IPS-20b (cell line): ENCODE measurements at regions not wholly inside any gene's neighbourhood (a gene's known extent, or its start where the extent isn't known, plus 50 kb on each side); places are given as distances from the start of the nearest gene placed in this dataset.
"Not testable (repeated sequence)": the region's sequence is repeated elsewhere in the genome, so short reads cannot be mapped to it uniquely, and the experiment has no call there.

Experiments used
- H3K27ac ChIP-seq: one replicate; pipeline ENCODE4 v1.5.1; 2013; ENCODE audit warnings: low read length
- H3K27me3 ChIP-seq: 2 replicates; pipeline ENCODE4 v1.6.1; 2013; ENCODE audit warnings: mild to moderate bottlenecking, low read length, inconsistent platforms; ENCODE audit not compliant: insufficient read depth
- H3K36me3 ChIP-seq: 2 replicates; pipeline ENCODE4 v1.6.1; 2013; ENCODE audit warnings: low read depth, mild to moderate bottlenecking, inconsistent platforms, low read length, moderate library complexity; ENCODE audit not compliant: insufficient read depth
- H3K4me1 ChIP-seq: 2 replicates; pipeline ENCODE4 v1.6.1; 2013; ENCODE audit warnings: mild to moderate bottlenecking, control low read depth, inconsistent platforms, low read length, moderate library complexity; ENCODE audit not compliant: insufficient read depth
- H3K4me3 ChIP-seq: 2 replicates; pipeline ENCODE4 v1.5.1; 2013; ENCODE audit warnings: mild to moderate bottlenecking, low read length, inconsistent platforms
- H3K9ac ChIP-seq: 2 replicates; pipeline ENCODE4 v1.6.1; 2013; ENCODE audit warnings: low read depth, mild to moderate bottlenecking, inconsistent platforms, low read length, moderate library complexity
- H3K9me3 ChIP-seq: 2 replicates; pipeline ENCODE4 v1.6.1; 2013; ENCODE audit warnings: mild to moderate bottlenecking, low read depth, low read length, inconsistent platforms; ENCODE audit not compliant: insufficient read depth

DNA sequence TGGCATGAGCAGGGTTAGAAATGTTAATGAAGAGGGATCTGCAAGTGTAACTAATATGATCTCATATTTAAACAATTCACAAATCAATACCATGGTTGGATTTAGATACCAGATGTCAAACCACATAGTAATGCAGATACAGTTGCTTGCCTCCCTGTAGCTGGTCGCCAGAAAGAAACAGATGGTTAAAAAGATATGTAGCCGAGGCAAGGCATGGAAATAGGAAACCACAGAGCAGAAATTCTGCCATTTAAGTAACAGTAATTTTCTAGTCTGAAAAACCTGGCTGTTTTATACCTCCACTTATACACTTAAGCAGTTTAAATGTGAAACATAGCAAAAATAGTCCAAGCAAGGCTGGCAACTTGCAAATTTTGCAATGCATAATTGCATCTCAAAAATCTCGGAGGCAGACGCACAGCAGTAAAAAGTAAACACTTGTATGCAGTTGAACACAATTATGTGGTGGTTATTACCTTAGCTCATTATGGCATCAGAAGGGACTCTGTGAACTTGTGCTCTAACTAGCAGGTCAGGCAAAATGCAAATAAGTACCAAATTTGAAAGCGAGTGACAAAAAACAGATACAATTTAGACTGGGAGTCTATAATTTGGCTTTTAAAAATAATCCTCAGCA lies 126.8 kb downstream of the NAA11 start:
- no peak overlapping the region for H3K4me3 ChIP-seq

GRCh38 chr4:79197275-79198009 lies 128.4 kb downstream of the NAA11 start:
- Histone ChIP-seq H3K36me3 (no peaks in the 10 kb centered on the region), H3K9me3 (no peaks in the 10 kb centered on the region), H3K27ac (no peak overlapping the region), H3K27me3 (no peaks in the 10 kb centered on the region), H3K4me1 (peaks cover 13% of the 10 kb centered on the region), H3K9ac (no peak overlapping the region), H3K4me3 (no peak overlapping the region)

More for the DNA sequence above, 126.8 kb downstream of the NAA11 start:
- Histone ChIP-seq H3K9ac (no peak overlapping the region), H3K4me1 (peaks cover 13% of the 10 kb centered on the region), H3K27ac (no peak overlapping the region), H3K36me3 (no peaks in the 10 kb centered on the region), H3K9me3 (no peaks in the 10 kb centered on the region), H3K27me3 (no peaks in the 10 kb centered on the region)

DNA sequence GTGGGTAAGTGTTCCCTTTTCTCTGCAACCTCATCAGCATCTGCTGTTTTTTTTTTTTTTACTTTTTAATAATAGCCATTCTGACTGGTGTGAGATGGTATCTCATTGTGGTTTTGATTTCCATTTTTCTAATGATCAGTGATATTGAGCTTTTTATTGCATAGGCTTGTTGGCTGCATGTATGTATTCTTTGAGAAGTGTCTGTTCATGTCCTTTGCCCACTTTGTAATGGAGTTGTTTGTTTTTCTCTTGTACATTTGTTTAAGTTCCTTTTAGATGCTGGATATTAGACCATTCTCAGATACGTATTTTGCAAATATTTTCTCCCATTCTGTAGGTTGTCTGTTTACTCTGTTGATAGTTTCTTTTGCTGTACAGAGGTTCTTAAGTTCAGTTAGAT lies 134.6 kb downstream of the NAA11 start:
- H3K36me3 ChIP-seq, H3K4me3 ChIP-seq, H3K4me1 ChIP-seq, H3K9me3 ChIP-seq, H3K27me3 ChIP-seq, H3K9ac ChIP-seq, H3K27ac ChIP-seq: not testable (repeated sequence)

GRCh38 chr4:79185526-79186045 lies 140.3 kb downstream of the NAA11 start:
- no peak overlapping the region for H3K4me3 ChIP-seq
- no peaks in the 10 kb centered on the region for H3K9me3 ChIP-seq
- no peaks in the 10 kb centered on the region for H3K4me1 ChIP-seq
- H3K36me3 ChIP-seq = no peaks in the 10 kb centered on the region
- H3K27me3 ChIP-seq = no peaks in the 10 kb centered on the region
- H3K9ac ChIP-seq = no peak overlapping the region
- H3K27ac ChIP-seq = no peak overlapping the region

- no peak overlapping the region for H3K4me3 ChIP-seq
- H3K27ac ChIP-seq = no peak overlapping the region
- H3K9me3 ChIP-seq = no peaks in the 10 kb centered on the region
- H3K4me1 ChIP-seq = no peaks in the 10 kb centered on the region
- H3K27me3 ChIP-seq = no peaks in the 10 kb centered on the region
- no peaks in the 10 kb centered on the region for H3K36me3 ChIP-seq
- H3K9ac ChIP-seq = no peak overlapping the region
These were observed 141.4 kb downstream of the NAA11 start for GRCh38 chr4:79184476-79184875.

GRCh38 chr4:79182209-79182608 lies 143.7 kb downstream of the NAA11 start:
- H3K9ac ChIP-seq = no peak overlapping the region
- H3K27ac ChIP-seq = no peak overlapping the region
- H3K4me1 ChIP-seq = no peaks in the 10 kb centered on the region
- H3K4me3 ChIP-seq = no peak overlapping the region
- no peaks in the 10 kb centered on the region for H3K9me3 ChIP-seq
- H3K36me3 ChIP-seq = no peaks in the 10 kb centered on the region
- no peaks in the 10 kb centered on the region for H3K27me3 ChIP-seq

DNA sequence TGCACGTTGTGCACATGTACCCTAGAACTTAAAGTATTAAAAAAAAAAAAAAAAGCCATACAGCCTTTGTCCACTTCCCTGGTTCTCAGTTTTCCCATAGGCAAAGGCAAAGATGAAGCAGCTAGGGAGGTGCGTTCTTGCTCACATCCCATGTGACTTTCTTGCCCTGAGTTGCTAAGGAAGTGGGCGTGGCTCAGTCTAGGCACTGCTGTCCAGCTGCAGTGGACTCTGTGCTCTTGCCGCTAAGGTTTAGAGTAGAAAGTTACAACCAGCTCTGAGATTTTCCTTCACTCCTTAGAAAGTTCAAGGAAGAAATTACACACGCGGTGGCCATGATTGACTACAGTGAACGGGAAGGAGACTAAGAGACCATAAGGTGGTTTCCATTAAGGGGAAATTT lies 144.7 kb downstream of the NAA11 start:
- H3K36me3 ChIP-seq = no peaks in the 10 kb centered on the region
- H3K4me3 ChIP-seq = no peak overlapping the region
- no peaks in the 10 kb centered on the region for H3K9me3 ChIP-seq
- H3K27ac ChIP-seq = no peak overlapping the region
- no peaks in the 10 kb centered on the region for H3K27me3 ChIP-seq
- H3K4me1 ChIP-seq = no peaks in the 10 kb centered on the region
- no peak overlapping the region for H3K9ac ChIP-seq

DNA sequence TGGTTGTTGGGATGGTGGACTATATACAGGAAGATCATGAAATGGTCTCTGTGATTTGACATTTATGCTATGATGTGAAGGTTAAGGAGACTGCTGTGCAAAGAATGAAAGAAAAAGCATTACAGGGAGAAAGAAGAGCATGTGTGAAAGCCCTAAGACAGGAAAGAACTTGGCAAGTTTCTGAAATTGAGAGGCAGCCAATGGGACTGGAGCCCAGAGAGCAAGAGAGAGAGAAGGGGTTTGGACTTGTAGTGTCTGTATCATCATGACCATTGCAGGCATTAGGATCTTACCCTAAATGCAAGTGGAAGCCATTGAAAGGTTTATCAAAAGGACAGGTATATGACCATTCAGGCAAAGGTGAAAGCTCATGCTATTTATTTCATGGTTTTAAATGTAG lies 147.1 kb downstream of the NAA11 start:
- H3K27me3 ChIP-seq = no peaks in the 10 kb centered on the region
- no peak overlapping the region for H3K4me3 ChIP-seq
- no peaks in the 10 kb centered on the region for H3K4me1 ChIP-seq
- no peaks in the 10 kb centered on the region for H3K9me3 ChIP-seq
- H3K9ac ChIP-seq = no peak overlapping the region
- H3K27ac ChIP-seq = no peak overlapping the region
- no peaks in the 10 kb centered on the region for H3K36me3 ChIP-seq

- Histone ChIP-seq H3K27ac (no peak overlapping the region), H3K4me1 (no peaks in the 10 kb centered on the region), H3K36me3 (no peaks in the 10 kb centered on the region), H3K9me3 (no peaks in the 10 kb centered on the region), H3K9ac (no peak overlapping the region), H3K4me3 (no peak overlapping the region), H3K27me3 (no peaks in the 10 kb centered on the region)
These were observed 148.5 kb downstream of the NAA11 start for GRCh38 chr4:79177388-79177787.

DNA sequence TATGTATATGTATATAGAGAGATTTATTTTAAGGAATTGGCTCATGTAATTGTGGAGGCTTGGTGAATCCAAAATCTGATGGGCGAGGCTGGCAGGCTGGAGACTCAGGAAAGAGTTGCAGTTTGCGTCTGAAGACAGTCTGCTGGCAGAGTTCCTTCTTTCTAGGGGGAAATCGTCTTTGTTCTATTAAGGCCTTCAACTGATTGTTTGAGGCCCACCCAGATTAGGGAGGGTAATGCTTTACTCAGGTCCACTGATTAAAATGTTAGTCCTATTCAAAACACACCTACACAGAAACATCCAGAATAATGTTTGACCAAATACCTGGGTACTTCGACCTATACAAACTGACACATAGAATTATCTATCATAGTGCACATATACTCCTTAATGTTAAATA lies 149.5 kb downstream of the NAA11 start:
- H3K27ac ChIP-seq = no peak overlapping the region
- no peak overlapping the region for H3K4me3 ChIP-seq
- H3K27me3 ChIP-seq = no peaks in the 10 kb centered on the region
- H3K9ac ChIP-seq = no peak overlapping the region
- H3K9me3 ChIP-seq = no peaks in the 10 kb centered on the region
- no peaks in the 10 kb centered on the region for H3K4me1 ChIP-seq
- H3K36me3 ChIP-seq = no peaks in the 10 kb centered on the region

DNA sequence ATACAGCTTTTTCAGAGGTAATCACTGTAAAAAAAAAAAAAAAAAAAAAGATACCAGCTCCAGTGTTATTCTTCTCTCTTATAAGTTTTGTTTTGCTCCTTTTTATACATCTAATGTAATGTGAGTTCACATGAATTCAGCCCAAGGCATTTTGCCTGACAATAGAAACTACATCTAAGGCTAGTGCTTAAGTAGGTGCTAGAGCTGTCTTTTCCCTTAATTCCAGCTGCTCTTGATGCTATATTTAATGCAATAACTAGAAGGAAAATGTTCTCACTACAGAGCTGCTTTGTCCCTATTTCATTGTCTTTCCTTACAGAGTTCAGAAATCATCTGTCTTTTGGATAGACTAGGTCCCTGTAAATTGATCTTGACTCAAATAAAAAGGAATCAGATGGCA lies 150.1 kb downstream of the NAA11 start:
- no peaks in the 10 kb centered on the region for H3K36me3 ChIP-seq
- no peaks in the 10 kb centered on the region for H3K9me3 ChIP-seq
- no peak overlapping the region for H3K9ac ChIP-seq
- no peak overlapping the region for H3K4me3 ChIP-seq
- H3K4me1 ChIP-seq = no peaks in the 10 kb centered on the region
- no peak overlapping the region for H3K27ac ChIP-seq
- no peaks in the 10 kb centered on the region for H3K27me3 ChIP-seq
